Common myeloid progenitor, CD34-positive (primary cell): ENCODE measurements at regions not wholly inside any gene's neighbourhood (a gene's known extent, or its start where the extent isn't known, plus 50 kb on each side); places are given as distances from the start of the nearest gene placed in this dataset.
A peak's percentile ranks its signal among the peaks of the same experiment; 100 is the strongest.

Experiments
- CTCF ChIA-PET: fragments of 350-600 bp; sonication (Branson Sonifier 250); formaldehyde crosslinking; loops from one replicate; lab custom pipeline; 2021; ENCODE audit warnings: antibody characterized with exemption; lab: Charles Lee
- POLR2A ChIA-PET: fragments of 350-600 bp; sonication (Branson Sonifier 250); formaldehyde crosslinking; loops from one replicate; lab custom pipeline; 2021; ENCODE audit warnings: antibody characterized with exemption; lab: Charles Lee
- DNase-seq, 3 donors: peaks; one replicate each; pipeline versions ENCODE4 v3.0.0 to v3.0.0-alpha.2; 2013
- H3K27ac ChIP-seq, 2 experiments: 1 replicate in 1 of 2; 2 replicates in 1 of 2; pipeline ENCODE4 v1.7.0; 2013; ENCODE audit warnings: inconsistent platforms in 2 of 2, low read length in 2 of 2, mild to moderate bottlenecking in 2 of 2, low read depth in 1 of 2, moderate library complexity in 1 of 2; ENCODE audit not compliant: severe bottlenecking in 2 of 2, insufficient read depth in 1 of 2, poor library complexity in 1 of 2
- H3K27me3 ChIP-seq, 5 experiments: replicated peaks in 2 of 5; 1 replicate in 3 of 5; 2 replicates in 2 of 5; pipeline versions ENCODE4 v1.6.1 to v1.7.0; 2013; ENCODE audit warnings: low read length in 4 of 5, mild to moderate bottlenecking in 2 of 5, moderate library complexity in 2 of 5, inconsistent platforms in 1 of 5; ENCODE audit not compliant: insufficient read depth in 5 of 5, control insufficient read depth in 4 of 5
- H3K36me3 ChIP-seq, 4 experiments: 1 replicate in 2 of 4; 2 replicates in 2 of 4; pipeline versions ENCODE4 v1.6.1 to v1.7.0; 2013; ENCODE audit warnings: low read length in 3 of 4, control low read depth in 1 of 4, mild to moderate bottlenecking in 1 of 4; ENCODE audit not compliant: control insufficient read depth in 4 of 4, insufficient read depth in 4 of 4
- H3K4me1 ChIP-seq, 4 experiments: 1 replicate in 3 of 4; 2 replicates in 1 of 4; pipeline versions ENCODE4 v1.6.1 to v1.7.1; 2013; ENCODE audit warnings: low read length in 3 of 4, mild to moderate bottlenecking in 3 of 4, control low read depth in 1 of 4, inconsistent platforms in 1 of 4, moderate library complexity in 1 of 4; ENCODE audit not compliant: control insufficient read depth in 4 of 4, insufficient read depth in 4 of 4; ENCODE audit errors: control extremely low read depth in 1 of 4
- H3K4me3 ChIP-seq, 7 experiments: 1 replicate in 4 of 7; 2 replicates in 3 of 7; pipeline versions ENCODE4 v1.5.1 to v1.7.0; 2013; ENCODE audit warnings: mild to moderate bottlenecking in 7 of 7, low read length in 6 of 7, moderate library complexity in 6 of 7, inconsistent platforms in 2 of 7, low read depth in 2 of 7, control low read depth in 1 of 7; ENCODE audit not compliant: insufficient read depth in 4 of 7, control insufficient read depth in 1 of 7; ENCODE audit errors: extremely low read depth in 1 of 7
- H3K9me3 ChIP-seq, 5 experiments: 1 replicate in 4 of 5; 2 replicates in 1 of 5; pipeline versions ENCODE4 v1.6.1 to v1.7.1; 2013; ENCODE audit warnings: low read length in 4 of 5, mild to moderate bottlenecking in 2 of 5, inconsistent platforms in 1 of 5, low read depth in 1 of 5, moderate library complexity in 1 of 5; ENCODE audit not compliant: control insufficient read depth in 4 of 5, insufficient read depth in 2 of 5; ENCODE audit errors: control extremely low read depth in 1 of 5
- WGBS: methylation state at CpG from one replicate; pipeline ENCODE4 v1.1.5; 2013; ENCODE audit not compliant: insufficient coverage; 5-methylcytosine and 5-hydroxymethylcytosine counted together

- Histone ChIP-seq H3K4me3 (peak overlapping the region in 1 of 7 experiments; percentile 43), H3K9me3 (no peaks in the 10 kb centered on the region), H3K4me1 (peaks cover 0 to 21% (median 6%) of the 10 kb centered on the region in 4 experiments), H3K27ac (no peak overlapping the region), H3K27me3 (no peaks in the 10 kb centered on the region), H3K36me3 (no peaks in the 10 kb centered on the region)
- POLR2A ChIA-PET = no interaction called here
- CTCF ChIA-PET = interaction anchor here (1.0 kb wide), 1 partner anchor 10 kb away, joined by 3 read pairs; no protein-coding TSS in a partner anchor
- DNase-seq = peak; percentile 15 to 60 (median 57)
- WGBS = 20% methylated on average over 1 of the region's 3 CpGs
These were observed 490.3 kb downstream of the TTLL7 start for GRCh38 chr1:83508485-83509151.

- CTCF ChIA-PET = no interaction called here
- 100% methylated on average over 1 of the region's 1 CpG for WGBS
These were observed 493.8 kb downstream of the TTLL7 start for GRCh38 chr1:83505148-83505547.

GRCh38 chr1:83503153-83503552, 495.8 kb downstream of the TTLL7 start:
- H3K4me1 ChIP-seq = peaks cover 0 to 8% (median 0%) of the 10 kb centered on the region in 4 experiments
- no peak for DNase-seq
- H3K36me3 ChIP-seq = no peaks in the 10 kb centered on the region
- no peaks in the 10 kb centered on the region for H3K9me3 ChIP-seq
- ChIA-PET POLR2A (no interaction called here), CTCF (interaction anchor here (0.7 kb wide), 1 partner anchor 992 kb away, joined by 3 read pairs; no protein-coding TSS in a partner anchor)
- H3K4me3 ChIP-seq = no peak overlapping the region
- H3K27me3 ChIP-seq = no peaks in the 10 kb centered on the region
- no peak overlapping the region for H3K27ac ChIP-seq
- WGBS = no CpG with 5 or more reads among the region's 3 CpGs

More at GRCh38 chr1:83505148-83505547, 493.8 kb downstream of the TTLL7 start:
- POLR2A ChIA-PET = no interaction called here
- Histone ChIP-seq H3K27me3 (no peaks in the 10 kb centered on the region), H3K4me1 (peaks cover 0 to 21% (median 6%) of the 10 kb centered on the region in 4 experiments), H3K27ac (no peak overlapping the region), H3K9me3 (no peaks in the 10 kb centered on the region), H3K36me3 (no peaks in the 10 kb centered on the region), H3K4me3 (no peak overlapping the region)
- DNase-seq = no peak

- Histone ChIP-seq H3K27ac (no peak overlapping the region), H3K27me3 (no peaks in the 10 kb centered on the region), H3K4me1 (no peaks in the 10 kb centered on the region), H3K9me3 (no peaks in the 10 kb centered on the region), H3K4me3 (no peak overlapping the region), H3K36me3 (no peaks in the 10 kb centered on the region)
- ChIA-PET CTCF (no interaction called here), POLR2A (no interaction called here)
- WGBS = no CpG with 5 or more reads among the region's 1 CpG
- no peak for DNase-seq
These were observed 497.8 kb downstream of the TTLL7 start for GRCh38 chr1:83500987-83501591.

- CTCF ChIA-PET = no interaction called here
- POLR2A ChIA-PET = no interaction called here
These were observed 498.4 kb downstream of the TTLL7 start for GRCh38 chr1:83500531-83500930.

GRCh38 chr1:83499998-83500397, 498.9 kb downstream of the TTLL7 start:
- Histone ChIP-seq H3K4me3 (no peak overlapping the region), H3K36me3 (no peaks in the 10 kb centered on the region), H3K4me1 (no peaks in the 10 kb centered on the region), H3K27ac (no peak overlapping the region), H3K27me3 (no peaks in the 10 kb centered on the region), H3K9me3 (no peaks in the 10 kb centered on the region)
- WGBS = 93% methylated on average over 3 of the region's 3 CpGs
- DNase-seq = no peak
- ChIA-PET POLR2A (no interaction called here), CTCF (no interaction called here)

More at GRCh38 chr1:83500531-83500930, 498.4 kb downstream of the TTLL7 start:
- Histone ChIP-seq H3K4me3 (no peak overlapping the region), H3K4me1 (no peaks in the 10 kb centered on the region), H3K27ac (no peak overlapping the region), H3K36me3 (no peaks in the 10 kb centered on the region), H3K9me3 (no peaks in the 10 kb centered on the region), H3K27me3 (no peaks in the 10 kb centered on the region)
- no CpG with 5 or more reads among the region's 1 CpG for whole genome bisulfite sequencing
- DNase-seq = no peak

- ChIA-PET CTCF (no interaction called here), POLR2A (no interaction called here)
- WGBS = no CpG with 5 or more reads among the region's 1 CpG
- Histone ChIP-seq H3K4me3 (no peak overlapping the region), H3K9me3 (no peaks in the 10 kb centered on the region), H3K27me3 (no peaks in the 10 kb centered on the region), H3K27ac (no peak overlapping the region), H3K4me1 (no peaks in the 10 kb centered on the region), H3K36me3 (no peaks in the 10 kb centered on the region)
- no peak for DNase-seq
These were observed 501.4 kb downstream of the TTLL7 start for GRCh38 chr1:83497563-83497962.
